Body of pancreas (tissue), 4 donors: ENCODE measurements at regions not wholly inside any gene's neighbourhood (a gene's known extent, or its start where the extent isn't known, plus 50 kb on each side); places are given as distances from the start of the nearest gene placed in this dataset.

Source experiments
- ATAC-seq: fragments of 150-250 bp; one replicate; pipeline ENCODE4 v1.9.1; 2016
- DNase-seq, 4 donors: peaks; one replicate each; pipeline ENCODE4 v3.0.0-alpha.2; 2019
- H3K27ac ChIP-seq, 4 donors: fragments of 200-600 bp; sonication (generic); 1 replicate in 3 of 4; 2 replicates in 1 of 4; pipeline versions ENCODE4 v1.5.1 to v1.6.1; 2016 to 2019; ENCODE audit warnings: mild to moderate bottlenecking in 1 of 4, mixed read lengths in 1 of 4, moderate library complexity in 1 of 4
- H3K27me3 ChIP-seq, 2 donors: fragments of 200-600 bp; sonication (generic); one replicate each; pipeline ENCODE4 v1.6.0; 2016; ENCODE audit warnings: mild to moderate bottlenecking in 1 of 2
- H3K36me3 ChIP-seq, 2 donors: fragments of 200-600 bp; sonication (generic); replicated peaks in 1 of 2; 2 replicates each; pipeline ENCODE4 v1.5.1; 2016; ENCODE audit warnings: low read depth in 2 of 2; ENCODE audit not compliant: insufficient read depth in 1 of 2
- H3K4me1 ChIP-seq: fragments of 200-600 bp; sonication (generic); one replicate; pipeline ENCODE4 v1.6.0; 2016
- H3K4me3 ChIP-seq, 2 donors: fragments of 200-600 bp; sonication (generic); 1 replicate in 1 of 2; 2 replicates in 1 of 2; pipeline ENCODE4 v1.5.1; 2016 to 2019
- H3K9me3 ChIP-seq, 3 donors: fragments of 200-600 bp; sonication (generic); 1 replicate in 2 of 3; 2 replicates in 1 of 3; pipeline ENCODE4 v1.5.1; 2016
- CTCF ChIP-seq, 7 experiments: fragments of 450-650 bp in 4 of 7; fragments of 200-600 bp in 3 of 7; sonication (generic) in 3 of 7; IDR thresholded peaks; one replicate each; pipeline ENCODE4 v1.5.1; 2016 to 2019; ENCODE audit warnings: antibody characterized with exemption in 7 of 7
- POLR2A ChIP-seq, 3 donors: fragments of 450-650 bp; IDR thresholded peaks; one replicate each; pipeline ENCODE4 v1.6.1; 2016; ENCODE audit warnings: antibody characterized with exemption in 3 of 3, mild to moderate bottlenecking in 2 of 3
- WGBS, 2 donors: methylation state at CpG; one replicate each; pipeline ENCODE4 v1.1.5; 2017; 5-methylcytosine and 5-hydroxymethylcytosine counted together
- intact Hi-C: fragments of 100-400 bp; cut with DNase I; formaldehyde crosslinking; loops from one replicate; pipeline ENCODE4 v1.15.1; 2023

- Histone ChIP-seq H3K9me3 (no peaks in the 10 kb centered on the region), H3K27me3 (no peaks in the 10 kb centered on the region), H3K4me3 (no peak overlapping the region), H3K36me3 (no peaks in the 10 kb centered on the region), H3K4me1 (peaks cover 12% of the 10 kb centered on the region), H3K27ac (no peak overlapping the region)
- ATAC-seq (no peak), DNase-seq (no peak)
- intact Hi-C loops = no loop called here
- no peak for TF ChIP-seq CTCF (IDR thresholded peaks at IDR 0.05)
- no peak for TF ChIP-seq POLR2A (IDR thresholded peaks at IDR 0.05)
- WGBS, 2 donors = 90 to 91% methylated on average over 2 of the region's 2 CpGs
These were observed 169.2 kb upstream of the SPATS2L start for GRCh38 chr2:200137271-200137670.

GRCh38 chr2:200137691-200138090, 168.8 kb upstream of the SPATS2L start:
- no peak for ATAC-seq
- intact Hi-C loops = no loop called here

GRCh38 chr2:200138391-200139124, 167.9 kb upstream of the SPATS2L start:
- Histone ChIP-seq H3K27me3 (no peaks in the 10 kb centered on the region), H3K4me3 (no peak overlapping the region), H3K36me3 (no peaks in the 10 kb centered on the region), H3K4me1 (peaks cover 12% of the 10 kb centered on the region), H3K9me3 (no peaks in the 10 kb centered on the region), H3K27ac (peak overlapping the region in 1 of 4 donors; percentile 53)
- ATAC-seq (no peak), DNase-seq (no peak)
- intact Hi-C loops = no loop called here
- WGBS, 2 donors = 54 to 56% methylated on average over 2 of the region's 2 CpGs
- TF ChIP-seq POLR2A (IDR thresholded peaks at IDR 0.05) (no peak), CTCF (IDR thresholded peaks at IDR 0.05) (no peak)

More at GRCh38 chr2:200137691-200138090, 168.8 kb upstream of the SPATS2L start:
- 91 to 100% methylated on average over 1 of the region's 1 CpG for WGBS, 2 donors
- Histone ChIP-seq H3K27me3 (no peaks in the 10 kb centered on the region), H3K4me1 (peaks cover 12% of the 10 kb centered on the region), H3K4me3 (no peak overlapping the region), H3K27ac (no peak overlapping the region), H3K9me3 (no peaks in the 10 kb centered on the region), H3K36me3 (no peaks in the 10 kb centered on the region)
- no peak for TF ChIP-seq CTCF (IDR thresholded peaks at IDR 0.05)
- no peak for TF ChIP-seq POLR2A (IDR thresholded peaks at IDR 0.05)
- no peak for DNase-seq

GRCh38 chr2:200144571-200144970, 161.9 kb upstream of the SPATS2L start:
- no peaks in the 10 kb centered on the region for H3K9me3 ChIP-seq
- H3K27me3 ChIP-seq = no peaks in the 10 kb centered on the region
- no peak overlapping the region for H3K27ac ChIP-seq
- H3K36me3 ChIP-seq = no peaks in the 10 kb centered on the region
- H3K4me1 ChIP-seq = no peaks in the 10 kb centered on the region
- intact Hi-C loops = no loop called here
- TF ChIP-seq CTCF (IDR thresholded peaks at IDR 0.05) (no peak), POLR2A (IDR thresholded peaks at IDR 0.05) (no peak)
- 87 to 96% methylated on average over 2 of the region's 2 CpGs for WGBS, 2 donors
- no peak for ATAC-seq
- no peak for DNase-seq
- no peak overlapping the region for H3K4me3 ChIP-seq

- peaks cover 0 to 2% (median 0%) of the 10 kb centered on the region in 3 donors for H3K9me3 ChIP-seq
- TF ChIP-seq POLR2A (IDR thresholded peaks at IDR 0.05) = no peak
- no peak for TF ChIP-seq CTCF (IDR thresholded peaks at IDR 0.05)
- H3K27me3 ChIP-seq = no peaks in the 10 kb centered on the region
- WGBS, 2 donors = 70 to 79% methylated on average over 3 of the region's 3 CpGs
- no peak overlapping the region for H3K27ac ChIP-seq
- H3K4me1 ChIP-seq = no peaks in the 10 kb centered on the region
- DNase-seq = no peak
- no peak overlapping the region for H3K4me3 ChIP-seq
- intact Hi-C loops = no loop called here
- H3K36me3 ChIP-seq = no peaks in the 10 kb centered on the region
- no peak for ATAC-seq
These were observed 160.0 kb upstream of the SPATS2L start for GRCh38 chr2:200146501-200146900.
